Left renal pelvis (tissue), 4 donors: ENCODE measurements at regions not wholly inside any gene's neighbourhood (a gene's known extent, or its start where the extent isn't known, plus 50 kb on each side); places are given as distances from the start of the nearest gene placed in this dataset.

Experiments used
- DNase-seq, 4 donors: peaks; one replicate each; pipeline ENCODE4 v3.0.0-alpha.2; 2013; ENCODE audit warnings: low read depth in 4 of 4, low spot score in 3 of 4

DNA sequence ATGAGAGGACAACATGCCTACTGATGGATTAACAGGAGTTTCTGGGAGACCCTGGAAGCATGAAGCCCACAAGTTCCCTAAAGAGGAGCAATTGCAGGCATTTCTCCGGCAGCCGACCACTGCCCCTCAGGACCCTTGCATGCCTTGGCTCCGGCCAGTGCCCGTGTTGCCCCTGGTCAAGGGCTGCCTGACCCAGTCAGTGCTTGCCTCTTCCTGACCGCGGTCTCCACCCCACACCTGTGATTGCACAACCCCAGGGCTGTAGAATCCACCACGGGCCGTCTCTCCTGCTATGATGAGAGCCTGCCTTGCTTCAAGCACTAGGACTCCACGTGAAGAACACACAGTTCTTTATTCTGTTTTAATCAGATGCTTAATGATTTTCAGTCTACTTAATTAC is 127.5 kb downstream of the GLI2 start:
- DNase-seq = no peak

DNA sequence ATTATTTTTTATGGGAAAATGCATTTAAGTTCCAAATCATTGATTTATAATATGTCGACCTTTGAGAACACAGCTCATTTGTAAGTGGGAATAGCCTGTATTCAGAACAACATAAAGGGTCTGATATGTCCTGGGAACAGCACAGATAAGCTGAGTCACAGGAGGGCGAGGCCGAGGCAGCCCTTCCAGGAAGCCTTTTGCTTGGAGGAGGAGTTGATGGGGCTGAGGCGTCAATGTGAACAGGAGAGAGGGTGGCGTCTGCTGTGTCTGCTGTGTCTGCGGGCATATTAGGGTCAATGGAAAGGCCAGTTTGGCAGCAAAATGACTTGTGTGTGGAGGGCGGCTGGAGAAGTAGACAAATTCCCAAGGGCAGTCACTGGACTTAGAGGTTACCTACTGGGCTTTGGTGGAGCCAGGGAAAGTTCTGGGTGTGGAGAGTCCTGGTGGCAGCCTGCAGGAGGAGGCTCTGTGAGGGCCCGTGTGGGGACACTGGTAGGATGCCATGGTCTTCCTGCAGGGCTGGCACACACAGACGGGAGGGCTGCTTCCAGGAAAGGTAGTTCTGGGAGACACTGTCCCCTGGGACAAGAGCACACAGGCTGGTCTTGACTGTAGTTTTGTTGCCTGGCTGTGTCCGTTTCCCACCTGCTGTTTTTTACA is 128.1 kb downstream of the GLI2 start:
- DNase-seq = no peak

DNA sequence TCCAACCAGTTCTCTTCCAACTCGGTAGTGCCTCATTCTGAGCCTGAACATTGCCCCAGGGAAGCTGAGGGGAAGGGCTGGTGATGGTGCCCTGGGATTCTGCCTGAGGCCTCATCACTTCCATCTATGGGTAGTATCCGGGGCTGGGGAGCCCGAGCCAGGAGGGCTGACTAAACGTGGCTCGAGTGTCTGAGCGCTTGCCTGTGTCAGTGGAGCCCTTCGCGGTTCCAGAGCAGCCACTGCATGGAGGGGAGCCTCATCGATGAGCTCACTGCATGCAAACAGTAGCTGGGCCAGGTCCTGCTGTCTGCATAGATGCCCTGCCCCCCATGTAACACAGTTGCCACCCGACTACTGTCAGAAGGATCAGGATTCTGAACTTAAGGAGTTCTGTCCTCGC is 129.3 kb downstream of the GLI2 start:
- DNase-seq = no peak

DNA sequence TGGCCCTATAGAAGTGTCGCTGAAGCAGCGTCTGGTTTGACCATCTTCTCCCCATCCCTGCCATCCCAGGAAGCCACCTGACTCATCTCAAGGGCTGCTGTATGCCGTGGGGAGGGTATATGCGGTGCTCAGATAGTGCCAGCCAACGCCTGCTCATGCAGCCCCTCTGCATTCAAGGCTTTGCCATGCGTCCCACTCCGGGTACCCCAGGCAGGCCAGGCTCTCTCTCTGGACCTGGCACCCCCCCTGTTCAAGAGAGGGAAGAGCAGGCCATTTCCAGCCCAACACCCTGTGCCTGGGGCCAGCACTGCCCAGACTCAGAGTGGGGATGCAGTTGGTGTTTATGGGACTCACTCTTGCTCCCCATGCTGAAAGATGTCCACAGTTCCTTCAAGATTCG is 130.0 kb downstream of the GLI2 start:
- DNase-seq = no peak

DNA sequence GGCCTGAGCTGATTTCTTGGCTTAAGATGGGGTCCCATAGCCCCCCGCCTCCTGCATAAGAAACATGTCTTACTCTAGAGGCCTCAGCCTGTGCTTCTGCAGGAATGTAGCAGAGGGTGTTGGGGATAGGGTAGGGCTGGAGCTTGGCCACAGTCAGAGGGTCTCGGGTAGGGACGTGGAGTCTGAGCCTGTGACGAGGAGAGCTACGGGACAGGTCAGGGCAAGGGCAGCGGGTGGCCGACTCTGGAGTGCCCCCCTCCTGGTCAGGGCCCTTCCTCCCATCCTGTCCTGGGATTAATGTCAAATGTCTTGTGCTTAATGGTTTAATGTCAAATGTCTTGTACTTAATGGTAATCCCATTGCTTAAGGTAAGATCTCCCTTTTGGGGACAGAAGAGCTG is 130.4 kb downstream of the GLI2 start:
- DNase-seq = no peak

DNA sequence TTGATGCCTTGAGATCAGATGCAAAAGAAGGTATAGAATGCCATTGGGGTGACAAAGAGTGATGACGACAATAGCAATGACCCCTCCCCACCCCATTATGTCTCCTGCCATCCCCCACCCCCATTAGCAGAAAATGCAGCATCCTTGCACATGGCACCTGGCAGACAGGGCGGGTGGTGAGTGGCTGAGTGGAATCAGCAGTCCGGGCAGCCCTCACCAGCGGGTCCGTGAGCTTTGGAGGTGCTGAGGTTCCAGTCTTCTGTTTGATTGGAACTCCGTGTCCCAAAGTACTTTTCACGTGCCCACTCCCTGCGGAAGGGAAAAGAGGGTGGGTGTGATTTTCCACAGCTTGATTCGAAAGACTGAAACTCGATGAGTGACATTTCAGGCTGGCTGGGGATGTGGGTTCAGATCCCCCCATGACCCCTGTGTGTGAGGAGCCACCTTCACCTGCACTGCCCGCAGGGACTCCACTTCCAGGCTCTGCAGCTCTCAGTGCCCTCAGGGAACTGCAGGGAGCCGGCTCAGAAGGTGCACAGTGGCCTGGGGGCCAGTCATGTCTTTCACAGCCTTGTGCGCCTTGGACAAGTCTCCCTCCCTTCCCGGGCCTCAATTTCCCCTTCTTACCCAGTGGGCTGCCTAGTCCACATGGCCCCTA is 130.9 kb downstream of the GLI2 start:
- DNase-seq = no peak

DNA sequence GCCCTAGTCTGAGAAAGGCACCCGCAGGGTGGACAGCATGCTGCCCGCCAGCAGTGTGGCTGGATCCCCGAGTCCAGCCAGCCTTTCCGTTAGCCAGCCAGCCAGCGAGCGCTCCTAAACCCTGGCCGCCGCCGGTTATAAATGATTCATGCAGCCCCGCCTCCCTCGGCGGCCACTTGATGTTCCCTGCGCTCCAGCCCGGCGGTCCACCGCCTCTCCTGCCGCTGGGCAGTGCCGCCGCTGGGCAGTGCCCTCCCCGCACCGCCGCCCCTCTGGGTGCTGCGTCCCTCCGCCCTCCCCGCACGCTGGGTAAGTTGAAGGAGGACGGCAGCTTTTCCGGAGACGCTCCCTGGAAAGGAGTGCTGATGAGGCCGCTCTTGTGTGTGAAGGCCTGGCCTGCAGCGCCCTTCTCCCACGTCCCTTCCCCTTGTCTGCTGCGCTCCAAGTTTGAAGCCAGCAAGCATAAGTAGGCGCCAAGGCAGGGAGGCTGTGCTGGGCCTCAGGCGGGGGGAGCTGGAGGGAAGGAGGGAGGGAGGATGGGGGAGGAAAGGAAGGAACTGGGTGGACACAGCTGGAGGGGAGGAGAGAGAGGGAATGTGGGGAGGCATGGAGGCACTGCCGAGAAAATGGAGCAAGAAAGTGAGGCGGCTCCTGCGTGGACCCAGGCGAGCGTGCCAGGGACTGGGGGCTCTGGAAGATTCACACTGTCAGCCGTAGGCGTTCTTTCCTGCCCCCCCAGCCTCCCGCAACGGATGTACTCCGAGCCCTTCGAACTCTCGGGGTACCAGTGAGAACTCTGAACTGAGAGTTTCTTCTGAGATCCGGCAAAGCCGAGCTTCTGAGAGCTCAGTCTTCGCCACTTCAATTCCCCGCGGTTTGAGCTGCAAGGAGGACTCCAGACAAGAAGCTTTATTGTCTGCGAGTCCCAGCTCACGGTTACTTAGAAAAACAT is 131.9 kb downstream of the GLI2 start:
- DNase-seq = peak in 2 of 4 donors; percentile 66 to 69

DNA sequence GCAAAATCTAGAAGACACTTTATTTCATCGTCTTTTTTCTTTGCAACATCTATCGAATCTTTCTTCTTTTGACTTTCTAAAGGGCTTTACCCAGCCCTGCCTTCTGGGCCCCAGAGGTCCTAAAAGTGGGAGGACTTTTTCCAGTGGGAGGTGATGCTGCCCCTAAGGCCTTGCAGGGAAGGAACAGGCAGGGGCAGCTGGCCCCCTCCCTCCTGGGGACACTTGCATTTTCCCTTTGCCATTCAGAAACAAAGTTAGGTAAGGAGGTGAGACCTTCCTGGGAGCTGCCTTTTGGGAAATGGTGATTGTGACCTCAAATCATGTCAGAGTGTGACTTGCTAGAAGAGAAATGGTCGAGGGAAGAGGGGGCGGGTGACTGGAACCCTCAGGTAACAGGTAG is 132.7 kb downstream of the GLI2 start:
- DNase-seq = no peak

DNA sequence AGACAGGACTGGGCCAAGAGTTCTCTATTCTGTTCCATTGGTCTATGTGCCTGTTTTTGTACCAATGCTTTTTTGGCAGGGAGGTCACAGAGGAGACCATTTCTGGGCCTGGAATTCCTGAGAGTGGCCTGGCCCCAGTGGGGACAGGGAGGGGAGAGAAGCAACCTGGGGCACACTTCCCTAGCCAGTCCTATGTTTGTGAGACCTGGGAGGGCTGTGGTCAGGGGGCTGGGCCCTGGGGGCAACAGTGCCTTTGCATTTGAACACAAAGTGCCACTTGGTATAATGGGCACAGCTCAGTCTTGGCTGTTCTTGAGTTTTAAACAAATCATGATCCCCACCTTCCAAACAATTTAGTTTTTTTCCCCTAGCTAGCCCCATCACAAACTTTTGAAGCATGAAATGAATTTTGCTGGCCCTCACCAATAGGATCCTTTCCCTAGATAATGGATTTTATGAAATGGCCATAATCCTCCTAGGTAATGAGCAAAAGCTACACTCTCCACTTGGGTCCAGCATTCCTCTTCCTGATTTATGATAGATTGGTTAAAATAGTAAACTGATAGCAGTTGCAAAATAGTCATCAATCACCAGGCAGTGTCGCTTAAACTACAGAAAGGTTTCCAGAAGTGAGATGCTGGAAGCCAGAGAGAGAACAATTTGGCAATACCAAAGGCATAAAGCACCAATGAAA is 133.5 kb downstream of the GLI2 start:
- no peak for DNase-seq

DNA sequence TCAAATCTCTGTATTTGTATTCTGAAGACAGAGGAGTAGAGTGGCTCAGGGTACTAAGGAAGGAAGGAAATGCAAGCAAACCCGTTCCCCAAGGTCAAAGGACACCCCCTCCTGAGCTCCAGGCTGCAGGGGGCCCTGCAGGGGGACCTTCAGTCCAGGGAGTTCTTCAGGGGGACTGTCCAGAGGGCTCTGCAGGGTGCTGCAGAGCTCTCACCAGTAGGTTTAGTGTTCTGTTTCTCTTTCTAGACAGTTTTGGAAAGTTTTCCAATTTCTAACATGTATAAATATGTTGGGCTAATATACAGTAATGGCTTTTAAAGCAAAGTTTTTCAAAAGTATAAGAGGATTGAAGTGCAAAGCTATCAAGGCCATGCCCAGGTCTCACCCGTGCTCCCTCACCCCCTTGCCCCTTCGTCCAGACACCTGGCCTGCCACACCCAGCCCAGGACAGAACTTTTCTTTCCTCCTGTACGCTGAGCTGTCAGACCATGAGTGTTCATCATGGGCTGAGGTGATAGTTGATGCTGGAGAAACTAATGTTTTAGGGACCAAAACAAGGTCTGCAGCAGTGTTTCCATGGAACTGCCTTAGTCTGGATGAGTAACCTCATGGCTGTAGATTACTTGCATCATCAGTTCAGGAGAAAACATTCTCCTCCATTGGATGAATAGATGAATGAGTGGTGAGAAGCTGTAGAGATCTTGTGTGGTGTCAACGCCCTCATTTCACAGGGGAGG is 134.2 kb downstream of the GLI2 start:
- no peak for DNase-seq

DNA sequence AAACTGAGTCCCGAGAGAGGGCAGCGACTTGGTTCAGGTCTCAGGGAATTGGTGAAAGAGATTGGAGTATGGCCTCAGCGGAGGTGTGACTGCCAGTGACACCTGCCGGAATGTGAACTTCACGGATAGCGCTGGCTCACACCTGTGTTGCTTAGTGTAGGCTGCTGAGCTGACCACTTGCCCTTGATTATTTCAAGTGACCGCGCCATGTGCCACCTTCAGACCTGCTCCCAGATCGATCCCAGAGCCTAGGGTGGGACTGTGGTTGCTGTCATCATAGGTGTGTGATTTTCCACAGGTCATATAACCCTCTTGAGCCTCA is 134.8 kb downstream of the GLI2 start:
- no peak for DNase-seq

DNA sequence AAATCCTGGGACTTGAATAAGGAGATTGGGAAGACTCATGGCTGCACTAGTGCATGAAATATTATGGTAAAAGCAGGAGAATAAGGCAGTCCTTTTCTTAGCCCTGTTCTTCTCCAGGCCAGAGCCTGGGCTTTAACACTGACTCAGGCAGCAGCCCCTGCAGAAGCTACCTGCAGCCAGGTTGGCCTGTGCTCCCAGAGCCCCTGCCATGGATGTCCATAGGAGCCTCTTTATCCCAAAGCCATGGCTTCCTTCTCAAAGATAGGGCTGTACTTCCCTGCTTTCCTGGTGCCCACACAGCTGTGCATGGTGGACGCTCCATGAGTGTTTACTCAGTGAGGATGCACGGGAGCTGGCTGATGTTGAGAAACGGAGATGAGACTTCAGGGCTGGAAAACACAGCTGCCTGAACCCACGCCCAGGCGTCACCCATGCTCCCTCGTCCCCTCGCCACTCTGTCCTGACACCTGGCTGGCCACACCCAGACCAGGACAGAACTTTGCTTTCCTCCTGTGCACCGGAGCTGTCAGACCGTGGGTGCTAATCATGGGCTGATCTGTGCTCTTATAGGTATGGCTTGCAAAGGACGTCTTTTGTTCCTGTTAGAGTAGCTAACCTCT is 135.5 kb downstream of the GLI2 start:
- DNase-seq = no peak

DNA sequence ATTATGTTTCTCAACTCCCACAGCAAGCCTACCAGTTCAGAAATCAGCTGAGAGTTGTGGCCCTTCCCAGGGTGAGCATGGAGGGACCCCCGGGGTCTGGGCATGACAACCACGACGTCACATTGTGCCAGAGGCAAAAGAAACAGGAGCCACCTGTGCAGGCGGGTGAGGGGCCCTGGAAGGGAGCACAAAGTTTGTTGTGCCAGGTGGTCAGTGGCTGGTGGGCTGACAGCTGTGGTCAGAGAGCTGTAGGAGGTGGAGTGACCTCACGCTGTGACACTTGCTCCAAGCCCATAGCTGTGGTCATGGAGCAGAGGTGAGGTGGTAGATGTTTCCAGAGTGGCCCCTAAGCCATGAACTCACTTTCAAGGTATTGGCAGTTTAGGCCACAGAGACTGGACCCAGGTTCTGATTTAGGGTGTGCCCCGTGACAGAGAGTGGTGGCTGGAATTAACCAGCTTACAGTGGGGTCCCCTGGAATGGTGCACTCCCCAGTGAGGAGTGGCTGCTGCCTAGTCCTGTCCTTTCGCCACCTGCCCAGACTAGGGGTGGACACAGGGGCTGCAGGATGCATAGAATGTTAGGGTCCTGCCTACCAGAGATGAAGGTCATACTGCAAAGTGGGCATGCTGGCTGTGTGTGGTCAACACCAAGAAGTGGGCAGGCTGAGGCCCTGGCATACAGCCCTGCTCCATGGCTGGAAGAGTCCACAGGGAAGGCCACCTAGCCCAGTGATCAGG is 136.4 kb downstream of the GLI2 start:
- DNase-seq = no peak

DNA sequence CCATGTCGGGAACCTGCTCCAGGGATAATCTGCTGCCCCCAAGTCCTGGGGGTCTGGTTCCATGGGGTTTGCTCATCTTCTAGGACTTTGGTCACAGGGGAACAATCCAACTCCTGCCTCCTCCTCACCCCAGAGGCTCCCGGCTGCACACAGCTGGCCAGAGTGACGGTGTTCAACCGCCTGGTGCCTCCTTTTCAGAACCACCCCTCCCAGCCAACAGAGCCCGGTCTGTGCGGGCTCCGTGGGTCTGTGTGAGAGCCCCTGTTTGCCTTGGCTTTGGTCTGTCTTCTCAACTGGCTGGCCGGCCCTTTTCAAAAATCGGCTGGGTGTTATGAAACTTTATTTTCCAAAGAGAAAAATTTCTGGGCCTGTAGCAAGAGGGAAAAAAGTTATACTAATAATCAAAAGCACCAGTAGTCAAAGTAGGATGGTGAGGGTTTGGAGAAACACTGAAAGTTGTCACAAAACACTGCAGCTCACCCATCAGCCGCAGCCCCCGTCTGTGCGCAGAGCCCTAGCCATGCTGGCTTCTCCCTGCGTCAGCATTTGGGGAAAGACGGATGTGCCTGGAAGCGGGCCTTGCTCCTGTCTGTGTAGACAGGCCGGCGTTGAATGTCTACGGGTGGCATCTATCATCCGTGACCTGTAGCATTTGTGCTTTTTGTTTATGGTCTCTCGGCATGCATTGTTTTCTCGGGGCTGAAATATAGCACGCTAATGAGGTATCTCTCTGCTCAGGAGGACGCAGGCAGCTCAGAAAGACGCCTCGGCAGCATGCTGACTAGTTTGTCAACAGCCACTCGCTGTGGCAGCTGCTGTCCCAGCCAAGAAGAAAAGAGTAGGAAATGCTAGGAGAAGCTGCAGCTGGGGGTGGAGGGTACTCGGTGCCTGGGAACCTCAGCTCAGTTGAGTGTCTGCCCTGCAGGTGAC is 138.6 kb downstream of the GLI2 start:
- DNase-seq = no peak

DNA sequence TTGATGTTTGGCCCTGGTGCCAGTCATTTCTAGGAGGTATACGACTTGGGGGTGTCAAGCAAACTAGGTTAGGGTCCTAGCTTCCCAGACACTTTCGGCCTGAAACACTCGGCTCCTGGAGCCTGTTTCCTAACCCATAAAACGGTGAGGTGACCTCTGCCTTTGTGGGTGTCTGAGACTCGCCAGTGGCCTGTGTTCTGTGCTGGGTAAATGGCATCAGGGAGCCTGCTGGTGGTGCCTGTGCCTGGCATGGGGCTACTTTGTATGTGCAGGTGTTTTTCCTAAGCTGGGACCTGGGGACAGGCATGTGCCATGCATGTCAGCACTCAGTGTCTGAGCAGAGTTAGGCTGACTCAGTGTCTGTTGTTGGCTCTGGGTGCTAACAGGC is 139.2 kb downstream of the GLI2 start:
- DNase-seq = no peak

DNA sequence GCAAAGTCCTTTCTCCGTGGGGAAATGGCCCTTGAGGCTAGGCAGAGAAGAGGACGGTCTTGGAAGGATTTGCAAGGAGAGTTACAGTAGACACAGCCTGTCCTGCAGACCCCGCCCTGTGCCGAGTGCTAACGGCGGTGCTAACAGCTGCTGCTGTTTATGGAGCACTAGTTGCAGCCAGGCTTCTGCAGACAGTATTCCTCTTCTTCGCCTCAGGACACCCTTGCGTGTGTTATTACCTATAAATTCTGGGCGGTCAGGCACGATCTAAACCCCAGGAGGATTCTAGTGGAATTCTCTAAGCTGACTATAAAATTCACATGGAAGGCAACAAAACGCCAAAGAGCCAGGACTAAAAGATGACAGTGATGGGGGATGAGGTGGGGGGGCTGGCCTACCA is 139.8 kb downstream of the GLI2 start:
- no peak for DNase-seq

DNA sequence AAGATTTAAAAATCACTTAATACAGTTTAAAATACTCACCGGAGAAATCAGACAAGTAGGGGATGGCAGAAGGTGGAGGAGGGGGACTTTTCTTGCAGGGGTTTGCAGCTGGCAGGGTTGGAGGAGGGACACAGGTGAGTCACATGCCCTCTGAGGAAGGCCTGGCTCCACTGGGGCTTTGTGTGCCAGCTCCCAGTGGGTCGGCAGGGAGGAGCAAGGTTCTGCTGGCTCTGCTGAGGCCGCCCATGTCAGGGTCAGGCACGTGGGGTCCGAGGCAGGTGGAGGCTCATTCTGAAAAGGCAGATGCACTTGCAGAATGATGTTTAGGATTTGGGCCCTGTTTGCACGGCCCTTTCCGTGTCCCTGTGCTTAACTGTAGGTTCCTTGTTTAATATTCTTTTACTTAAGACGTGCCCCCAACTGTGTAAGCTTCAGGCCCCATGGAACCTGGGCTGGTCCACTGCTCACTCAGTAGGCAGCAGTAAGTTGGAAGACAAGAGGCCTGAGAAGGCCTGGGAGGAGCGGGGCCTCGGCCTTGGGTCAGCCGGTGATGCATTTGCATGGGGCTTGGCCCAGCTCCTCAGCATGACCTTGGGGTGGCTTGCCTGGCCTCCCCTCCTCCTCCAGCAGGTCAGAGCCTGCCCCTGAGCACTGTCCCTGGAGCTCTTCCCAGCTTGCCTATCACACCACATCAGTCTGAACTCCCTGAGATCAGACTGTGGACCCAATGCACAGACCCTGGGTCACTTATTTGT is 141.0 kb downstream of the GLI2 start:
- no peak for DNase-seq

DNA sequence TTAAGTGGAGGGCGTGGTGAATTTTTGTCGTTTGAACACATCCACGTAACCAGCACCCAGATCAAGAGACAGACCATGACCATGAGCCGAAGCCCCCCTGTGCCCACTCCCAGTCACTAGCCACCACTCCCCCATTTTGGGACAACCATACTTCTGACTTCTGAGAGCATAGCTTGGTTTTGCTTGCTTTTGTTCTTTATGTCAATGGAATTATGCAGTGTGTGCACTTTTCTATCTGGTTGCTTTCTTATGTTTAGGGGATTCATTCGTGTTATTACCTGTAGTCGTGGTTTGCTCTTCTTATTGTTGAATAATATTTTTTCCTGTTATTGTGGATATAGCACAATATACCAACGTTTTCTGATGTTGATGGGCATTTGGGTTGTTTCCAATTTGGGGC is 141.7 kb downstream of the GLI2 start:
- no peak for DNase-seq
